ENCODE measurements at regions not wholly inside any gene's neighbourhood (a gene's known extent, or its start where the extent isn't known, plus 50 kb on each side); places are given as distances from the start of the nearest gene placed in this dataset.

DNA sequence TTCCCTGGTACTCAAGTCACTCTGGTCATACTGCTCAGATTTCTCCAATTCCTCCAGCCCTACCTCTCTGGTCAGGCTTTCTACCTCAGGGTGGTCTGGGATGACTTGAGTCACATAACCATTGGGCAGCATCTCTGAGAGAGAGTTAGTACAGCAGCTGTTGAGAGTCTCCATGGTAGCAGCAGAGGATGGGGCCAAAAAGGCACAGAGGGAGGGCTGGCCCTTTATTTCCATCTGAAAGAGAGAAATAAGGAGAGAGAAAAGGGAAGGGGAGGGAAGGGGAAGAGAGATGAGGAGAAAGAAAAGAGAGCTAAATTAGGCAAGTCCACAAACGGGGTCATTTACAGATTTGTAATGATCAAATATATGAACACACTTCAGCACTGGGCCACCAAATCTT is 149.1 kb upstream of the ARHGEF9 start:
- Mint-ChIP-seq H3K36me3 (ENCODE audit: low read depth) (0 out of 3 replicates have a peak, but pooled peaks cover 3% of the 10 kb centered on the region), H3K9me3 (peaks cover 2% of the 10 kb centered on the region; the same call in 2 of the 3 replicates), H3K4me1 (peaks cover 19% of the 10 kb centered on the region; the same call in 2 of the 3 replicates), H3K27me3 (ENCODE audit: insufficient read depth, low read depth, poor library complexity) (peaks cover 5% of the 10 kb centered on the region), H3K27ac (no peak overlapping the region), H3K4me3 (no peak overlapping the region)
- Histone ChIP-seq H3K36me3 (ENCODE audit: insufficient read depth) (no peaks in the 10 kb centered on the region), H4K20me1 (replicated peaks; ENCODE audit: insufficient read depth) (no peaks in the 10 kb centered on the region), H3F3A (replicated peaks; ENCODE audit: low read depth) (no peaks in the 10 kb centered on the region), H2AFZ (peak overlapping the region; percentile 38; the same call in 1 of the 2 replicates), H3K27me3 (ENCODE audit: insufficient read depth) (no peaks in the 10 kb centered on the region), H3K4me2 (peak overlapping the region; percentile 42; the same call in 1 of the 2 replicates), H3K27ac (ENCODE audit: low read depth) (no peak overlapping the region), H3K9me2 (ENCODE audit: insufficient read depth) (no peaks in the 10 kb centered on the region), H3K79me2 (replicated peaks; ENCODE audit: insufficient read depth) (no peaks in the 10 kb centered on the region), H3K4me1 (ENCODE audit: insufficient read depth) (peaks cover 6% of the 10 kb centered on the region; the same call in 1 of the 2 replicates), H3K4me3 (no peak overlapping the region)
- TF ChIP-seq NANOG (IDR thresholded peaks at IDR 0.05; ENCODE audit: borderline replicate concordance) (no peak), STAT1 (IDR thresholded peaks at IDR 0.05; ENCODE audit: unreplicated experiment) (no peak), JUNB (IDR thresholded peaks at IDR 0.05; ENCODE audit: unreplicated experiment) (no peak)
- DNase-seq (ENCODE audit: low spot score) = peak; percentile 13
- ATAC-seq = peak; percentile 77

DNA sequence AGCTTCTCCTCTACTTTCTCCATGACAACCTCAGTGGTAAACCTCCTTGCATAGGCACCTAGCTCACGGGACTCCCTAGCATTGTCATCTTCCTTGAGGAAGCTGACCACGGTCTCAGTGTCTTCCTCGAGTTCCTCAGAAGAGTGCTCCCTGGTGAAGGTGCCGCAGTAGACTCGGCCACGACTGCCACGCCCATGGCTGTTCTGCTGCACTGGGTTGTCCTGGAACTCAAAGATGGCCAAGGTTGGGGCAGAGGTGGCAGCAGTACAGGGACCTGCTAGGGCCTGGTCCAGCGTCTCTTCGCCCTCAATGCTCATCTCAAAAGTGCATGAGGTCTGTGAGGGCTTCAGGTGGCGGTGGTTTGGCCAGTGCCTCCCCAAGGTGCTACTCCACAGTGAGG is 147.9 kb upstream of the ARHGEF9 start:
- Histone ChIP-seq H2AFZ (no peak overlapping the region), H4K20me1 (replicated peaks; ENCODE audit: insufficient read depth) (no peaks in the 10 kb centered on the region), H3K4me2 (no peak overlapping the region), H3K36me3 (ENCODE audit: insufficient read depth) (no peaks in the 10 kb centered on the region), H3F3A (replicated peaks; ENCODE audit: low read depth) (no peaks in the 10 kb centered on the region), H3K27ac (ENCODE audit: low read depth) (no peak overlapping the region), H3K4me1 (ENCODE audit: insufficient read depth) (peaks cover 6% of the 10 kb centered on the region; the same call in 1 of the 2 replicates), H3K79me2 (replicated peaks; ENCODE audit: insufficient read depth) (no peaks in the 10 kb centered on the region), H3K9me2 (ENCODE audit: insufficient read depth) (no peaks in the 10 kb centered on the region), H3K4me3 (no peak overlapping the region), H3K27me3 (ENCODE audit: insufficient read depth) (no peaks in the 10 kb centered on the region)
- Mint-ChIP-seq H3K9me3 (peaks cover 11% of the 10 kb centered on the region; the same call in 2 of the 3 replicates), H3K27ac (no peak overlapping the region), H3K36me3 (ENCODE audit: low read depth) (0 out of 3 replicates have a peak, but pooled peaks cover 3% of the 10 kb centered on the region), H3K27me3 (ENCODE audit: insufficient read depth, low read depth, poor library complexity) (peaks cover 2% of the 10 kb centered on the region), H3K4me3 (no peak overlapping the region), H3K4me1 (peaks cover 19% of the 10 kb centered on the region; the same call in 2 of the 3 replicates)
- DNase-seq (ENCODE audit: low spot score) (no peak), ATAC-seq (no peak)
- TF ChIP-seq CREB1 (CRISPR knock-in tag; IDR thresholded peaks at IDR 0.05; ENCODE audit: low read depth) (no peak), ZNF114 (CRISPR knock-in tag; IDR thresholded peaks at IDR 0.05) (no peak), EZH2phosphoT487 (IDR thresholded peaks at IDR 0.05; ENCODE audit: unreplicated experiment) (no peak), STAT1 (IDR thresholded peaks at IDR 0.05; ENCODE audit: unreplicated experiment) (no peak), CTCF (conservative IDR thresholded peaks at IDR 0.05; ENCODE audit: low read depth in 2 of 2) (no peak), NANOG (IDR thresholded peaks at IDR 0.05; ENCODE audit: borderline replicate concordance) (no peak), ETS1 (IDR thresholded peaks at IDR 0.05) (no peak), ZNF462 (CRISPR knock-in tag; IDR thresholded peaks at IDR 0.05) (no peak)
